A673 (cell line): ENCODE measurements at regions not wholly inside any gene's neighbourhood (a gene's known extent, or its start where the extent isn't known, plus 50 kb on each side); places are given as distances from the start of the nearest gene placed in this dataset.
"Not testable (repeated sequence)": the region's sequence is repeated elsewhere in the genome, so short reads cannot be mapped to it uniquely, and the experiment has no call there.

Experiments used
- BruUV-seq: library from RNA; stranded (reverse); fragments of 400-500 nt; replicated peaks from 2 replicates; lab custom pipeline; 2021; lab: Mats Ljungman, UMichigan
- CTCF ChIA-PET: fragments of 300-600 bp; sonication (Branson Sonifier 250); formaldehyde crosslinking; loops from one replicate; lab custom pipeline; 2022; ENCODE audit warnings: antibody characterized with exemption; lab: Charles Lee
- POLR2A ChIA-PET: fragments of 300-600 bp; sonication (Branson Sonifier 250); formaldehyde crosslinking; loops from one replicate; lab custom pipeline; 2022; ENCODE audit warnings: antibody characterized with exemption; ENCODE audit not compliant: low non-redundant PET; lab: Charles Lee
- DNase-seq: peaks from one replicate; pipeline ENCODE4 v3.0.0-alpha.2; 2015; ENCODE audit warnings: low spot score
- H3K27ac ChIP-seq: fragments of 200-600 bp; sonication (generic); 2 replicates; pipeline ENCODE4 v1.5.1; 2016; ENCODE audit warnings: mixed run types, low read depth, mild to moderate bottlenecking, mixed read lengths, antibody characterized with exemption, low read length; ENCODE audit not compliant: poor library complexity, severe bottlenecking
- H3K27me3 ChIP-seq: fragments of 200-600 bp; sonication (generic); replicated peaks from 2 replicates; pipeline ENCODE4 v1.6.1; 2017; ENCODE audit warnings: mixed run types, low read depth, mild to moderate bottlenecking, mixed read lengths, antibody characterized with exemption, low read length; ENCODE audit not compliant: insufficient read depth, poor library complexity
- H3K36me3 ChIP-seq: fragments of 200-600 bp; sonication (generic); 2 replicates; pipeline ENCODE4 v1.6.1; 2016; ENCODE audit warnings: mixed run types, mild to moderate bottlenecking, mixed read lengths, antibody characterized with exemption, low read length; ENCODE audit not compliant: insufficient read depth, poor library complexity, severe bottlenecking
- H3K4me1 ChIP-seq: fragments of 200-600 bp; sonication (generic); 2 replicates; pipeline ENCODE4 v1.6.1; 2017; ENCODE audit warnings: mixed run types, mild to moderate bottlenecking, mixed read lengths, antibody characterized with exemption, low read length; ENCODE audit not compliant: insufficient read depth, poor library complexity, severe bottlenecking
- H3K4me3 ChIP-seq: fragments of 200-600 bp; sonication (generic); 2 replicates; pipeline ENCODE4 v1.5.1; 2016; ENCODE audit warnings: low read depth, mixed run types, mild to moderate bottlenecking, mixed read lengths, low read length; ENCODE audit not compliant: poor library complexity, severe bottlenecking
- H3K9me3 ChIP-seq: fragments of 200-600 bp; sonication (generic); 2 replicates; pipeline ENCODE4 v1.6.1; 2016; ENCODE audit warnings: mixed run types, low read depth, mild to moderate bottlenecking, mixed read lengths, antibody characterized with exemption, low read length; ENCODE audit not compliant: poor library complexity, severe bottlenecking
- EZH2 ChIP-seq: fragments of 200-600 bp; sonication (generic); IDR thresholded peaks from 2 replicates; pipeline ENCODE4 v1.6.1; 2017; ENCODE audit warnings: borderline replicate concordance, low read depth, mild to moderate bottlenecking, mixed read lengths, antibody characterized with exemption, low read length; ENCODE audit not compliant: poor library complexity, severe bottlenecking
- intact Hi-C: fragments of 100-400 bp; cut with micrococcal nuclease; formaldehyde crosslinking; loops from one replicate; pipeline ENCODE4 v1.10.0; 2022; ENCODE audit not compliant: unreplicated experiment
- TF ChIP-seq, protein P1 (sequence below): fragments of 300-800, 200-600 bp; sonication (generic); conservative IDR thresholded peaks from 2 replicates; pipeline ENCODE4 v1.5.1; 2017; ENCODE audit warnings: low read depth, mild to moderate bottlenecking, antibody characterized with exemption, low read length, moderate library complexity, mixed read lengths

DNA sequence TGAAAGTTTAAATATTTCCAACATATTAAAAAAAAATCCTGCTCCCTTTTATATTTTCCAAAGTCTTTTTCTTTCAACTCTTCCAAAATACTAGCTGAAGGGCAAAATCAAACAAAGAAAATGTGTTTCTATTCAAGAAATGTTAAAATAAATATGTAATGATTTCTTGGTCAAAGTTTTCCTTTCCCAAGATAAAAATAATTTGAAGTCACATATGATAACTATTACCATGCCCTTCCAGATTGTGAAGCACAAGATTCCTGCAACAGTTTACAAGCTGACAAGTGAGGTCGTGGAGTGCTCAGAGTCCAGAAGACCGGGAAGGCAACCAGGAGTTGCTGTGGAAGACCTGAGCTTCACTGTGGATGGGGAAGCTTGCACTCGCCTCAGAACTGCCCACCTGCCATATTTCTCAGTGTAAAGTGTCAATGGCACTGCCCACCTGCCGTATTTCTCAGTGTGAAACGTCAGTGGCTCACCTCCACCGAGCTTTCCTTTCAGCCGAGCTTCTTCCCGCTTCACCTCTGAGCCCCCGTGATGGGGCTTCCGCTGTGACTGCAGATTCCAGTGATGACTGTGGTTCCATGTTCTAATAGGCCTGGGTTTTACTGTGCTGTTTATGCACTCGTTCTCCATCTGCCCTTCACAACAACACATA lies 160.5 kb downstream of the THBS2 start:
- no peak for TF ChIP-seq EZH2
- TF ChIP-seq, protein P1, sequence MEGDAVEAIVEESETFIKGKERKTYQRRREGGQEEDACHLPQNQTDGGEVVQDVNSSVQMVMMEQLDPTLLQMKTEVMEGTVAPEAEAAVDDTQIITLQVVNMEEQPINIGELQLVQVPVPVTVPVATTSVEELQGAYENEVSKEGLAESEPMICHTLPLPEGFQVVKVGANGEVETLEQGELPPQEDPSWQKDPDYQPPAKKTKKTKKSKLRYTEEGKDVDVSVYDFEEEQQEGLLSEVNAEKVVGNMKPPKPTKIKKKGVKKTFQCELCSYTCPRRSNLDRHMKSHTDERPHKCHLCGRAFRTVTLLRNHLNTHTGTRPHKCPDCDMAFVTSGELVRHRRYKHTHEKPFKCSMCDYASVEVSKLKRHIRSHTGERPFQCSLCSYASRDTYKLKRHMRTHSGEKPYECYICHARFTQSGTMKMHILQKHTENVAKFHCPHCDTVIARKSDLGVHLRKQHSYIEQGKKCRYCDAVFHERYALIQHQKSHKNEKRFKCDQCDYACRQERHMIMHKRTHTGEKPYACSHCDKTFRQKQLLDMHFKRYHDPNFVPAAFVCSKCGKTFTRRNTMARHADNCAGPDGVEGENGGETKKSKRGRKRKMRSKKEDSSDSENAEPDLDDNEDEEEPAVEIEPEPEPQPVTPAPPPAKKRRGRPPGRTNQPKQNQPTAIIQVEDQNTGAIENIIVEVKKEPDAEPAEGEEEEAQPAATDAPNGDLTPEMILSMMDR = no peak
- H3K36me3 ChIP-seq = no peaks in the 10 kb centered on the region
- intact Hi-C loops = no loop called here
- no peaks in the 10 kb centered on the region for H3K27me3 ChIP-seq
- DNase-seq = no peak
- POLR2A ChIA-PET = no interaction called here
- CTCF ChIA-PET = no interaction called here
- BruUV-seq = no TSS peak
- H3K9me3 ChIP-seq = peaks cover 5% of the 10 kb centered on the region
- H3K27ac ChIP-seq = no peak overlapping the region
- H3K4me3 ChIP-seq = no peak overlapping the region
- H3K4me1 ChIP-seq = no peaks in the 10 kb centered on the region

GRCh38 chr6:169092375-169092774 lies 161.3 kb downstream of the THBS2 start:
- Histone ChIP-seq H3K36me3 (no peaks in the 10 kb centered on the region), H3K27ac (no peak overlapping the region), H3K9me3 (peaks cover 5% of the 10 kb centered on the region), H3K4me3 (no peak overlapping the region), H3K27me3 (no peaks in the 10 kb centered on the region), H3K4me1 (no peaks in the 10 kb centered on the region)
- BruUV-seq = no TSS peak
- intact Hi-C loops = no loop called here
- POLR2A ChIA-PET = no interaction called here
- TF ChIP-seq, protein P1 = no peak
- no peak for TF ChIP-seq EZH2
- DNase-seq = no peak
- CTCF ChIA-PET = no interaction called here

GRCh38 chr6:169090514-169091127 lies 163.0 kb downstream of the THBS2 start:
- DNase-seq, H3K9me3 ChIP-seq, H3K36me3 ChIP-seq, H3K27me3 ChIP-seq, H3K4me3 ChIP-seq, BruUV-seq, H3K4me1 ChIP-seq, intact Hi-C loops, H3K27ac ChIP-seq, POLR2A ChIA-PET, CTCF ChIA-PET: not testable (repeated sequence)

- no peak for DNase-seq
Observed at GRCh38 chr6:169088762-169089161, 164.9 kb downstream of the THBS2 start.

More at GRCh38 chr6:169088762-169089161, 164.9 kb downstream of the THBS2 start:
- H3K4me3 ChIP-seq = no peak overlapping the region
- no TSS peak for BruUV-seq
- H3K27ac ChIP-seq = no peak overlapping the region
- H3K36me3 ChIP-seq = no peaks in the 10 kb centered on the region
- TF ChIP-seq EZH2 = no peak
- TF ChIP-seq, protein P1 = no peak
- CTCF ChIA-PET = no interaction called here
- peaks cover 5% of the 10 kb centered on the region for H3K9me3 ChIP-seq
- no peaks in the 10 kb centered on the region for H3K27me3 ChIP-seq
- peaks cover 6% of the 10 kb centered on the region for H3K4me1 ChIP-seq
- POLR2A ChIA-PET = no interaction called here
- intact Hi-C loops = no loop called here
